DND-41 (cell line): ENCODE measurements at regions not wholly inside any gene's neighbourhood (a gene's known extent, or its start where the extent isn't known, plus 50 kb on each side); places are given as distances from the start of the nearest gene placed in this dataset.

Experiments
- ATAC-seq: fragments of 200-7000 bp; cut with Tn5 transposase; 3 replicates; pipeline ENCODE4 v1.9.1; 2021; ENCODE audit warnings: low read depth; ENCODE audit not compliant: insufficient read depth
- DNase-seq: peaks from one replicate; pipeline ENCODE4 v3.0.0-alpha.2; 2020
- H2AFZ ChIP-seq: 2 replicates; pipeline ENCODE4 v1.6.0; 2012; ENCODE audit warnings: low read depth, low read length
- H3K27ac ChIP-seq: 2 replicates; pipeline ENCODE4 v1.5.1; 2012; ENCODE audit warnings: low read length, inconsistent platforms
- H3K27me3 ChIP-seq: fragments of 200-600 bp; sonication (generic); 2 replicates; pipeline ENCODE4 v1.6.0; 2012; ENCODE audit warnings: low read length, mild to moderate bottlenecking, inconsistent platforms; ENCODE audit not compliant: insufficient read depth, poor library complexity
- H3K36me3 ChIP-seq: 2 replicates; pipeline ENCODE4 v1.5.1; 2012; ENCODE audit warnings: low read length, inconsistent platforms; ENCODE audit not compliant: insufficient read depth
- H3K4me1 ChIP-seq: 2 replicates; pipeline ENCODE4 v1.5.1; 2012; ENCODE audit warnings: mild to moderate bottlenecking, low read length; ENCODE audit not compliant: insufficient read depth
- H3K4me2 ChIP-seq: 2 replicates; pipeline ENCODE4 v1.6.0; 2012; ENCODE audit warnings: mild to moderate bottlenecking, moderate library complexity, low read length, inconsistent platforms; ENCODE audit not compliant: insufficient read depth
- H3K4me3 ChIP-seq, 2 experiments: fragments of 200-600 bp in 1 of 2; shearing (Covaris generic) in 1 of 2; 2 replicates each; pipeline ENCODE4 v1.5.1; 2012 to 2016; ENCODE audit warnings: inconsistent platforms in 2 of 2, low read length in 2 of 2, mild to moderate bottlenecking in 2 of 2, low read depth in 1 of 2, moderate library complexity in 1 of 2
- H3K79me2 ChIP-seq: 2 replicates; pipeline ENCODE4 v1.6.0; 2012; ENCODE audit warnings: low read length, inconsistent platforms; ENCODE audit not compliant: insufficient read depth
- H3K9ac ChIP-seq: 2 replicates; pipeline ENCODE4 v1.6.0; 2012; ENCODE audit warnings: low read depth, mild to moderate bottlenecking, inconsistent platforms, low read length, moderate library complexity
- H3K9me3 ChIP-seq: 2 replicates; pipeline ENCODE4 v1.5.1; 2012; ENCODE audit warnings: low read length, moderate library complexity, mild to moderate bottlenecking, inconsistent platforms; ENCODE audit not compliant: insufficient read depth, severe bottlenecking
- H4K20me1 ChIP-seq: 2 replicates; pipeline ENCODE4 v1.6.0; 2012; ENCODE audit warnings: low read length; ENCODE audit not compliant: insufficient read depth
- EZH2 ChIP-seq: IDR thresholded peaks from 3 replicates; pipeline ENCODE4 v1.6.1; 2012; ENCODE audit warnings: borderline replicate concordance, low read depth, mild to moderate bottlenecking, moderate library complexity, low read length, inconsistent platforms; ENCODE audit not compliant: severe bottlenecking
- TF ChIP-seq, protein P1 (sequence below): IDR thresholded peaks from 2 replicates; pipeline ENCODE4 v1.5.1; 2012; ENCODE audit warnings: borderline replicate concordance, low read length, moderate library complexity, mild to moderate bottlenecking; ENCODE audit not compliant: poor library complexity, severe bottlenecking; ENCODE audit errors: extremely low read depth

DNA sequence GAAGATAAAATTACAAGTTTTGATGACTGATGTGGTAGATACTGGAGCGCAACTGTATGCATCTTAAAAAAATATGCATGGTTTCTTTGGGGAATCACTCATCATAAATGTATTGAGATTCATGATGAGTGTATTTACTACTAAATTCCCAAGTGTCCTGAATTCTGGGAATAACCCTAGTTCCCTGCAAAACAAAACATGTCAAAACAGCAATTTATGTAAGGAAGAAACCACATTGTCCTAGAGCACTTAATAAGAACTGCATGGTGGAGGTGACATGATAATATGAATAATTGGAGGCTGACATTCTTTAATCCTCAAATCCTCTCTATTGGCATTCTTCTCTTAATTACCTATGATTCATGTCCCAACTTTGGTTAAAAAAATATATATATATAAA is 1804.7 kb downstream of the STIM2 start:
- TF ChIP-seq EZH2: no peak
- TF ChIP-seq, protein P1, sequence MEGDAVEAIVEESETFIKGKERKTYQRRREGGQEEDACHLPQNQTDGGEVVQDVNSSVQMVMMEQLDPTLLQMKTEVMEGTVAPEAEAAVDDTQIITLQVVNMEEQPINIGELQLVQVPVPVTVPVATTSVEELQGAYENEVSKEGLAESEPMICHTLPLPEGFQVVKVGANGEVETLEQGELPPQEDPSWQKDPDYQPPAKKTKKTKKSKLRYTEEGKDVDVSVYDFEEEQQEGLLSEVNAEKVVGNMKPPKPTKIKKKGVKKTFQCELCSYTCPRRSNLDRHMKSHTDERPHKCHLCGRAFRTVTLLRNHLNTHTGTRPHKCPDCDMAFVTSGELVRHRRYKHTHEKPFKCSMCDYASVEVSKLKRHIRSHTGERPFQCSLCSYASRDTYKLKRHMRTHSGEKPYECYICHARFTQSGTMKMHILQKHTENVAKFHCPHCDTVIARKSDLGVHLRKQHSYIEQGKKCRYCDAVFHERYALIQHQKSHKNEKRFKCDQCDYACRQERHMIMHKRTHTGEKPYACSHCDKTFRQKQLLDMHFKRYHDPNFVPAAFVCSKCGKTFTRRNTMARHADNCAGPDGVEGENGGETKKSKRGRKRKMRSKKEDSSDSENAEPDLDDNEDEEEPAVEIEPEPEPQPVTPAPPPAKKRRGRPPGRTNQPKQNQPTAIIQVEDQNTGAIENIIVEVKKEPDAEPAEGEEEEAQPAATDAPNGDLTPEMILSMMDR: no peak
- H3K36me3 ChIP-seq: no peaks in the 10 kb centered on the region
- no peak overlapping the region for H3K9ac ChIP-seq
- no peak overlapping the region for H3K27ac ChIP-seq
- H3K79me2 ChIP-seq: no peaks in the 10 kb centered on the region
- DNase-seq: no peak
- no peaks in the 10 kb centered on the region for H3K4me1 ChIP-seq
- no peaks in the 10 kb centered on the region for H4K20me1 ChIP-seq
- H3K4me3 ChIP-seq: no peak overlapping the region
- no peaks in the 10 kb centered on the region for H3K27me3 ChIP-seq
- no peak overlapping the region for H2AFZ ChIP-seq
- H3K9me3 ChIP-seq: no peaks in the 10 kb centered on the region
- no peak for ATAC-seq
- H3K4me2 ChIP-seq: no peak overlapping the region

DNA sequence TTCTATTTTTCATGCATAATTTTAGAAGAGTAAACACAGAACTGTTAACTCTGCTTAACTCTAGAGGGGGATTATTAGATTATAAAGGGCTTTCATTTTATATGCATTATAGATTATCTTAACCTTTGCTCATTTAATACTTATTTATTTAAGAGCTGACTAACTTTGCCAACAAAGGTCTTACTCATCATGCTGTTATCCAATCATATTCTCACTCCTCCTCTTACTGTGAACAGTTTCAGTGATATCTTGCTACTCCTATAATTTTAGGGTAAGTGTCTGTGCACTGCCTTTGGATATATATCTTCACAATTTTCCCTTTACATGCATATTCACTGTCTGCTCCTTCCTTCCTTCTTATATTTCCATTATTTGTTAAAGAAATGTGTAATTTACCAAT is 1814.9 kb downstream of the STIM2 start:
- ATAC-seq (no peak), DNase-seq (no peak)
- no peaks in the 10 kb centered on the region for H3K79me2 ChIP-seq
- H3K4me1 ChIP-seq: no peaks in the 10 kb centered on the region
- H3K36me3 ChIP-seq: no peaks in the 10 kb centered on the region
- H2AFZ ChIP-seq: no peak overlapping the region
- TF ChIP-seq, protein P1: no peak
- no peak for TF ChIP-seq EZH2
- no peak overlapping the region for H3K27ac ChIP-seq
- H3K27me3 ChIP-seq: no peaks in the 10 kb centered on the region
- no peak overlapping the region for H3K9ac ChIP-seq
- H3K4me2 ChIP-seq: no peak overlapping the region
- H4K20me1 ChIP-seq: no peaks in the 10 kb centered on the region
- H3K4me3 ChIP-seq: no peak overlapping the region
- no peaks in the 10 kb centered on the region for H3K9me3 ChIP-seq

DNA sequence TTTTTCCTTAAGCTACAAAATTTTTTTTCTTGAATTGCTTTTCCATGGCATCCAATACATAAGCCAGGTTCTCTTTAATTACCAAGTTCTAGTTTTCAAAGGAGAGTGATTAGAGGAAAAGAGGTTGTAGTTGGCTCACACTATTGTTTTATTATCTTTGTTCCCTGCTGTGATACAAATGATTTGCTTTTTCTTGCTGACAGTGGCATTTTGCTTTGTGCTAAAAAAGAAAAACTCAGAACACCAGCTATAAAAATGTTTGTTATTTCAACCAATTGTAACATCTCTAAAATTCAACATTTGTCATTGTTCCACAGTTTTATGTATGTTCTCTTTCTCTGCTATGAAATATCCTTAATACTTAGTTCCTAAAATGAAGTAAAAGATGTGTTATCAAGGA is 1817.2 kb downstream of the STIM2 start:
- DNase-seq: no peak
- no peaks in the 10 kb centered on the region for H3K27me3 ChIP-seq
- H3K4me2 ChIP-seq: no peak overlapping the region
- ATAC-seq: no peak
- H4K20me1 ChIP-seq: no peaks in the 10 kb centered on the region
- H3K4me1 ChIP-seq: no peaks in the 10 kb centered on the region
- H2AFZ ChIP-seq: no peak overlapping the region
- no peaks in the 10 kb centered on the region for H3K79me2 ChIP-seq
- no peaks in the 10 kb centered on the region for H3K9me3 ChIP-seq
- H3K9ac ChIP-seq: no peak overlapping the region
- H3K4me3 ChIP-seq: no peak overlapping the region
- H3K27ac ChIP-seq: no peak overlapping the region
- H3K36me3 ChIP-seq: no peaks in the 10 kb centered on the region
- TF ChIP-seq, protein P1: no peak
- no peak for TF ChIP-seq EZH2

DNA sequence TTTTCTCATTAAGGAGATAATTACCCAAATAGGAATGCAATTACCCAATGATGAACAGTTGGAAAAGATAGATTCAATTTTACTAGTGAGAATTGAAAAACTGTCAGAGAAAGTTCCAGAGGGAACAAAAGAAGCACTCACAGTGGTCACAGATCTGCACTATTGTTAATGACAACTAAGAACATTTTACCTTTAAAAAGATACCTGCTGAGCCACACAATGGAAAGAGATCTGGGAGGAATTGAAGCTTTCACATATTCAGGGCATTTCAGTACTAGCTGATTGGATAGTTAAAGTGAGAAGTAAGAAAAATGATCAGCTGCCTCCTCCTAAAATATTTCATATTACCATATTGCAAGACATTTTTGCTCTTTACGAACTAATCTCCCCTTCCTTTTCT is 1822.2 kb downstream of the STIM2 start:
- H3K4me1 ChIP-seq: no peaks in the 10 kb centered on the region
- no peak overlapping the region for H3K4me3 ChIP-seq
- H3K27ac ChIP-seq: no peak overlapping the region
- no peaks in the 10 kb centered on the region for H3K27me3 ChIP-seq
- no peak overlapping the region for H2AFZ ChIP-seq
- no peaks in the 10 kb centered on the region for H3K79me2 ChIP-seq
- DNase-seq (no peak), ATAC-seq (no peak)
- no peak for TF ChIP-seq EZH2
- TF ChIP-seq, protein P1: no peak
- H3K4me2 ChIP-seq: no peak overlapping the region
- H3K36me3 ChIP-seq: no peaks in the 10 kb centered on the region
- H3K9ac ChIP-seq: no peak overlapping the region
- H4K20me1 ChIP-seq: no peaks in the 10 kb centered on the region
- no peaks in the 10 kb centered on the region for H3K9me3 ChIP-seq
